ENCODE measurements at regions not wholly inside any gene's neighbourhood (a gene's known extent, or its start where the extent isn't known, plus 50 kb on each side); places are given as distances from the start of the nearest gene placed in this dataset.

DNA sequence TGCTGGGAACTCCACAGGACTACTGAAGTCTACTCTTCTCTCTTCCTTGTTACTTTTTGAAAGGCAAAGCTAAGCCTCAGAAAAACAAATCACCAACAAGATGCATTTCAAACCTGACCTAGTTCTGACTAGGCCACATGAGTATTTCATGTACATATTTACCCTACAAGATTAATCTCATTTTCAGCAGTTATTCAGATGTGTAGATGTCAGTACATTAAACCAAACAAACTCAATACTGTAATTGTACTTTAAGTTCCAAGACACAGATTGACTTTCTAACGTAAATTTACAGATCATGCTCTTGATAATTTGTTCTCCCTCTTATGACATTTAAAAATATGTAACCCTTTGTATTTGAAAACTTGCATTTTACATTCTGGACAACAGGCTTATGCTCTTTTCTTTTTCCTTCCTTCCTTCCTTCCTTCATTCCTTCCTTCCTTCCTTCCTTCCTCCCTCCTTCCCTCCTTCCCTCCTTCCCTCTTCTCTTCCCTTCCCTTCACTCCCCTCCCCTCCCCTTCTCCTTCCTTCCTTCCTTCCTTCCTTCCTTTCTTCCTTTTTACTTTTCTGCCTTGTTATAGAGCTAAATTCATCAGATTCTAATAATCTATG, 1653.4 kb downstream of the EFNA5 start:
- DNase-seq (ENCODE audit: low read depth, low spot score) (no peak), ATAC-seq (no peak)
- POLR2A ChIA-PET = no interaction called here
- BruUV-seq (replicated peaks) = no TSS peak
- Histone ChIP-seq H4K20me1 (ENCODE audit: insufficient read depth) (no peaks in the 10 kb centered on the region), H3K27me3 (ENCODE audit: insufficient read depth, low read length) (no peaks in the 10 kb centered on the region), H3K27ac (ENCODE audit: low read depth, low read length) (no peak overlapping the region), H3K79me2 (ENCODE audit: insufficient read depth, low read length) (no peaks in the 10 kb centered on the region), H3K9me2 (ENCODE audit: insufficient read depth) (no peaks in the 10 kb centered on the region), H2AFZ (ENCODE audit: low read depth, low read length, poor library complexity, severe bottlenecking) (no peak overlapping the region), H3K9ac (ENCODE audit: low read length) (no peak overlapping the region), H3K4me2 (ENCODE audit: low read length) (no peak overlapping the region), H3K4me1 (ENCODE audit: control insufficient read depth in 1 of 2, insufficient read depth in 2 of 2, low read length in 2 of 2) (no peaks in the 10 kb centered on the region), H3K4me3 (replicated peaks in 1 of 2; ENCODE audit: low read depth in 1 of 2, low read length in 2 of 2) (no peak overlapping the region), H3K9me3 (ENCODE audit: control insufficient read depth in 1 of 2, insufficient read depth in 1 of 2, low read depth in 1 of 2, low read length in 2 of 2) (no peaks in the 10 kb centered on the region), H3K36me3 (ENCODE audit: control insufficient read depth in 1 of 2, insufficient read depth in 2 of 2, low read length in 2 of 2) (no peaks in the 10 kb centered on the region)
- RAD21 ChIA-PET (ENCODE audit: low non-redundant PET in 1 of 2, low total read pairs in 2 of 2, uncharacterized antibody in 2 of 2, unreplicated experiment in 2 of 2) = no interaction called here
- intact Hi-C loops (cut with micrococcal nuclease) = no loop called here
- TF ChIP-seq CEBPB (IDR thresholded peaks at IDR 0.05; ENCODE audit: low read depth) (no peak), EZH2 (IDR thresholded peaks at IDR 0.05) (no peak), ZFX (IDR thresholded peaks at IDR 0.05) (no peak), TCF7L2 (IDR thresholded peaks at IDR 0.05; ENCODE audit: borderline replicate concordance, extremely low read depth, insufficient read depth, insufficient read length) (no peak), YY1 (IDR thresholded peaks at IDR 0.05; ENCODE audit: extremely low read depth, insufficient replicate concordance, low read depth, low read length) (no peak), SRF (IDR thresholded peaks at IDR 0.05; ENCODE audit: low read depth) (no peak), ELF1 (IDR thresholded peaks at IDR 0.05; ENCODE audit: borderline replicate concordance, low read depth) (no peak)
- TF ChIP-seq, protein P1, sequence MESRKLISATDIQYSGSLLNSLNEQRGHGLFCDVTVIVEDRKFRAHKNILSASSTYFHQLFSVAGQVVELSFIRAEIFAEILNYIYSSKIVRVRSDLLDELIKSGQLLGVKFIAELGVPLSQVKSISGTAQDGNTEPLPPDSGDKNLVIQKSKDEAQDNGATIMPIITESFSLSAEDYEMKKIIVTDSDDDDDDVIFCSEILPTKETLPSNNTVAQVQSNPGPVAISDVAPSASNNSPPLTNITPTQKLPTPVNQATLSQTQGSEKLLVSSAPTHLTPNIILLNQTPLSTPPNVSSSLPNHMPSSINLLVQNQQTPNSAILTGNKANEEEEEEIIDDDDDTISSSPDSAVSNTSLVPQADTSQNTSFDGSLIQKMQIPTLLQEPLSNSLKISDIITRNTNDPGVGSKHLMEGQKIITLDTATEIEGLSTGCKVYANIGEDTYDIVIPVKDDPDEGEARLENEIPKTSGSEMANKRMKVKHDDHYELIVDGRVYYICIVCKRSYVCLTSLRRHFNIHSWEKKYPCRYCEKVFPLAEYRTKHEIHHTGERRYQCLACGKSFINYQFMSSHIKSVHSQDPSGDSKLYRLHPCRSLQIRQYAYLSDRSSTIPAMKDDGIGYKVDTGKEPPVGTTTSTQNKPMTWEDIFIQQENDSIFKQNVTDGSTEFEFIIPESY (IDR thresholded peaks at IDR 0.05; ENCODE audit: extremely low read depth, insufficient replicate concordance, low read length) = no peak
- CTCF ChIA-PET = no interaction called here

GRCh38 chr5:106014262-106014661, 1656.5 kb downstream of the EFNA5 start:
- H3K4me2 ChIP-seq (ENCODE audit: low read length) = no peak overlapping the region
- no peaks in the 10 kb centered on the region for H3K9me2 ChIP-seq (ENCODE audit: insufficient read depth)
- no peaks in the 10 kb centered on the region for H3K9me3 ChIP-seq (ENCODE audit: control insufficient read depth in 1 of 2, insufficient read depth in 1 of 2, low read depth in 1 of 2, low read length in 2 of 2)
- H3K27ac ChIP-seq (ENCODE audit: low read depth, low read length) = no peak overlapping the region
- no peak overlapping the region for H3K4me3 ChIP-seq (replicated peaks in 1 of 2; ENCODE audit: low read depth in 1 of 2, low read length in 2 of 2)
- no peaks in the 10 kb centered on the region for H3K4me1 ChIP-seq (ENCODE audit: control insufficient read depth in 1 of 2, insufficient read depth in 2 of 2, low read length in 2 of 2)
- no peaks in the 10 kb centered on the region for H3K27me3 ChIP-seq (ENCODE audit: insufficient read depth, low read length)
- H2AFZ ChIP-seq (ENCODE audit: low read depth, low read length, poor library complexity, severe bottlenecking) = no peak overlapping the region
- H3K79me2 ChIP-seq (ENCODE audit: insufficient read depth, low read length) = no peaks in the 10 kb centered on the region
- POLR2A ChIA-PET = no interaction called here
- CTCF ChIA-PET = no interaction called here
- DNase-seq (ENCODE audit: low read depth, low spot score) = no peak
- TF ChIP-seq, protein P2, sequence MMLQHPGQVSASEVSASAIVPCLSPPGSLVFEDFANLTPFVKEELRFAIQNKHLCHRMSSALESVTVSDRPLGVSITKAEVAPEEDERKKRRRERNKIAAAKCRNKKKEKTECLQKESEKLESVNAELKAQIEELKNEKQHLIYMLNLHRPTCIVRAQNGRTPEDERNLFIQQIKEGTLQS (IDR thresholded peaks at IDR 0.05) = no peak
- TF ChIP-seq ELF1 (IDR thresholded peaks at IDR 0.05; ENCODE audit: borderline replicate concordance, low read depth) (no peak), SP1 (IDR thresholded peaks at IDR 0.05; ENCODE audit: low read depth) (no peak), ZFX (IDR thresholded peaks at IDR 0.05) (no peak), SIN3A (IDR thresholded peaks at IDR 0.05; ENCODE audit: low read depth) (no peak), ZNF274 (IDR thresholded peaks at IDR 0.05; ENCODE audit: low read depth, low read length) (no peak), SRF (IDR thresholded peaks at IDR 0.05; ENCODE audit: low read depth) (no peak)
- TF ChIP-seq, protein P3, sequence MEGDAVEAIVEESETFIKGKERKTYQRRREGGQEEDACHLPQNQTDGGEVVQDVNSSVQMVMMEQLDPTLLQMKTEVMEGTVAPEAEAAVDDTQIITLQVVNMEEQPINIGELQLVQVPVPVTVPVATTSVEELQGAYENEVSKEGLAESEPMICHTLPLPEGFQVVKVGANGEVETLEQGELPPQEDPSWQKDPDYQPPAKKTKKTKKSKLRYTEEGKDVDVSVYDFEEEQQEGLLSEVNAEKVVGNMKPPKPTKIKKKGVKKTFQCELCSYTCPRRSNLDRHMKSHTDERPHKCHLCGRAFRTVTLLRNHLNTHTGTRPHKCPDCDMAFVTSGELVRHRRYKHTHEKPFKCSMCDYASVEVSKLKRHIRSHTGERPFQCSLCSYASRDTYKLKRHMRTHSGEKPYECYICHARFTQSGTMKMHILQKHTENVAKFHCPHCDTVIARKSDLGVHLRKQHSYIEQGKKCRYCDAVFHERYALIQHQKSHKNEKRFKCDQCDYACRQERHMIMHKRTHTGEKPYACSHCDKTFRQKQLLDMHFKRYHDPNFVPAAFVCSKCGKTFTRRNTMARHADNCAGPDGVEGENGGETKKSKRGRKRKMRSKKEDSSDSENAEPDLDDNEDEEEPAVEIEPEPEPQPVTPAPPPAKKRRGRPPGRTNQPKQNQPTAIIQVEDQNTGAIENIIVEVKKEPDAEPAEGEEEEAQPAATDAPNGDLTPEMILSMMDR (IDR thresholded peaks at IDR 0.05 in 2 of 3, conservative IDR thresholded peaks at IDR 0.05 in 1 of 3; ENCODE audit: borderline replicate concordance in 1 of 3, insufficient read depth in 1 of 3, low read depth in 2 of 3, low read length in 2 of 3) = no peak
- TF ChIP-seq, protein P4, sequence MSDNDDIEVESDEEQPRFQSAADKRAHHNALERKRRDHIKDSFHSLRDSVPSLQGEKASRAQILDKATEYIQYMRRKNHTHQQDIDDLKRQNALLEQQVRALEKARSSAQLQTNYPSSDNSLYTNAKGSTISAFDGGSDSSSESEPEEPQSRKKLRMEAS (IDR thresholded peaks at IDR 0.05) = no peak
- intact Hi-C loops (cut with micrococcal nuclease) = no loop called here
- no peaks in the 10 kb centered on the region for H4K20me1 ChIP-seq (ENCODE audit: insufficient read depth)
- no TSS peak for BruUV-seq (replicated peaks)
- H3K36me3 ChIP-seq (ENCODE audit: control insufficient read depth in 1 of 2, insufficient read depth in 2 of 2, low read length in 2 of 2) = no peaks in the 10 kb centered on the region
- RAD21 ChIA-PET (ENCODE audit: low non-redundant PET in 1 of 2, low total read pairs in 2 of 2, uncharacterized antibody in 2 of 2, unreplicated experiment in 2 of 2) = no interaction called here
- H3K9ac ChIP-seq (ENCODE audit: low read length) = no peak overlapping the region
- ATAC-seq = no peak

All from HCT116 (cell line).